Spleen (tissue), 11 donors: ENCODE measurements at regions not wholly inside any gene's neighbourhood (a gene's known extent, or its start where the extent isn't known, plus 50 kb on each side); places are given as distances from the start of the nearest gene placed in this dataset.
"Not testable (repeated sequence)": the region's sequence is repeated elsewhere in the genome, so short reads cannot be mapped to it uniquely, and the experiment has no call there.

Experiments
- DNase-seq: peaks from one replicate; pipeline ENCODE4 v3.0.0-alpha.2; 2020
- H3K27ac ChIP-seq, 8 donors: fragments of 200-600 bp; sonication (generic) in 7 of 8; 1 replicate in 4 of 8; 2 replicates in 4 of 8; pipeline versions ENCODE4 v1.5.0 to v1.8.0; 2016 to 2021; ENCODE audit warnings: inconsistent platforms in 4 of 8, mild to moderate bottlenecking in 4 of 8, moderate library complexity in 1 of 8
- H3K27me3 ChIP-seq, 7 donors: fragments of 200-600 bp; sonication (generic) in 6 of 7; replicated peaks in 1 of 7; 1 replicate in 4 of 7; 2 replicates in 3 of 7; pipeline versions ENCODE4 v1.5.0 to v1.8.0; 2016 to 2021; ENCODE audit warnings: inconsistent platforms in 3 of 7, mild to moderate bottlenecking in 1 of 7
- H3K36me3 ChIP-seq, 6 donors: fragments of 200-600 bp; sonication (generic) in 5 of 6; 1 replicate in 4 of 6; 2 replicates in 2 of 6; pipeline versions ENCODE4 v1.5.0 to v1.8.0; 2016 to 2021; ENCODE audit warnings: inconsistent platforms in 2 of 6
- H3K4me1 ChIP-seq, 6 donors: fragments of 200-600 bp; sonication (generic) in 5 of 6; 1 replicate in 3 of 6; 2 replicates in 3 of 6; pipeline versions ENCODE4 v1.5.0 to v1.8.0; 2016 to 2021; ENCODE audit warnings: inconsistent platforms in 3 of 6
- H3K4me3 ChIP-seq, 8 donors: fragments of 200-600 bp; sonication (generic) in 7 of 8; 1 replicate in 4 of 8; 2 replicates in 4 of 8; pipeline versions ENCODE4 v1.5.0 to v1.8.0; 2016 to 2021; ENCODE audit warnings: inconsistent platforms in 4 of 8, mild to moderate bottlenecking in 4 of 8, moderate library complexity in 2 of 8
- H3K9me3 ChIP-seq, 8 donors: fragments of 200-600 bp; sonication (generic) in 7 of 8; 1 replicate in 4 of 8; 2 replicates in 4 of 8; pipeline versions ENCODE4 v1.5.0 to v1.8.0; 2016 to 2021; ENCODE audit warnings: inconsistent platforms in 4 of 8
- CTCF ChIP-seq, 11 experiments: fragments of 200-600 bp in 7 of 11; fragments of 450-650 bp in 4 of 11; sonication (generic) in 4 of 11; IDR thresholded peaks in 8 of 11; conservative IDR thresholded peaks in 3 of 11; 1 replicate in 7 of 11; 2 replicates in 4 of 11; pipeline versions ENCODE4 v1.4.0 to v1.8.0; 2016 to 2021; ENCODE audit warnings: antibody characterized with exemption in 11 of 11, inconsistent platforms in 4 of 11, mild to moderate bottlenecking in 1 of 11
- POLR2A ChIP-seq, 3 donors: fragments of 450-650 bp; IDR thresholded peaks; one replicate each; pipeline ENCODE4 v1.5.1; 2017; ENCODE audit warnings: antibody characterized with exemption in 3 of 3, mild to moderate bottlenecking in 1 of 3
- POLR2AphosphoS5 ChIP-seq, 3 donors: sonication (generic); formaldehyde crosslinking; IDR thresholded peaks; one replicate each; pipeline ENCODE4 v1.5.1; 2017; ENCODE audit warnings: antibody characterized with exemption in 3 of 3
- WGBS, 5 donors: extraction: QIAGEN DNeasy Blood & Tissue Kit in 3 of 5; methylation state at CpG; one replicate each; pipeline versions ENCODE4 v1.1.5 to v1.1.7; 2013 to 2018; 5-methylcytosine and 5-hydroxymethylcytosine counted together
- intact Hi-C: fragments of 100-400 bp; cut with DNase I; formaldehyde crosslinking; loops from one replicate; pipeline ENCODE4 v1.15.0; 2023; ENCODE audit warnings: low total_unique reads
- donor health status: healthy with polysubstance abuse.
- donor health status: DM: no; HTN: no; CAD: no; lungs with moderate emphysema.
- donor health status: DM: no; HTN: no; CAD: no.
- donor health status: Bipolar disorder and iron deficiency.
- donor health status: healthy.
- donor health status: DM: no; HTN: no; CAD: no.
- donor health status: DM: yes; HTN: yes; CAD: no.

- no peak overlapping the region for H3K27ac ChIP-seq
- no peaks in the 10 kb centered on the region for H3K9me3 ChIP-seq
- 69 to 89% (median 80%) methylated on average over 1 of the region's 1 CpG for WGBS, 5 donors
- DNase-seq = no peak
- TF ChIP-seq POLR2AphosphoS5 (IDR thresholded peaks at IDR 0.05) (no peak), CTCF (IDR thresholded peaks at IDR 0.05 in 8 of 11, conservative IDR thresholded peaks at IDR 0.05 in 3 of 11) (no peak), POLR2A (IDR thresholded peaks at IDR 0.05) (no peak)
- no peaks in the 10 kb centered on the region for H3K27me3 ChIP-seq
- intact Hi-C loops = no loop called here
- no peaks in the 10 kb centered on the region for H3K4me1 ChIP-seq
- no peak overlapping the region for H3K4me3 ChIP-seq
- no peaks in the 10 kb centered on the region for H3K36me3 ChIP-seq
These were observed 624.5 kb upstream of the CHD1 start for GRCh38 chr5:99553211-99553810.

GRCh38 chr5:99544356-99544755, 615.5 kb upstream of the CHD1 start:
- no peaks in the 10 kb centered on the region for H3K36me3 ChIP-seq
- 69 to 80% (median 79%) methylated on average over 1 of the region's 1 CpG for WGBS, 5 donors

GRCh38 chr5:99543841-99544240, 615.0 kb upstream of the CHD1 start:
- no peaks in the 10 kb centered on the region for H3K4me1 ChIP-seq
- WGBS, 5 donors = 73 to 82% (median 79%) methylated on average over 4 of the region's 4 CpGs
- no peak for TF ChIP-seq CTCF (IDR thresholded peaks at IDR 0.05 in 8 of 11, conservative IDR thresholded peaks at IDR 0.05 in 3 of 11)
- no peak for TF ChIP-seq POLR2A (IDR thresholded peaks at IDR 0.05)
- TF ChIP-seq POLR2AphosphoS5 (IDR thresholded peaks at IDR 0.05) = no peak
- no peaks in the 10 kb centered on the region for H3K36me3 ChIP-seq
- no peaks in the 10 kb centered on the region for H3K9me3 ChIP-seq
- no peaks in the 10 kb centered on the region for H3K27me3 ChIP-seq
- no peak for DNase-seq
- intact Hi-C loops = no loop called here
- no peak overlapping the region for H3K4me3 ChIP-seq
- H3K27ac ChIP-seq = no peak overlapping the region

More at GRCh38 chr5:99544356-99544755, 615.5 kb upstream of the CHD1 start:
- no peak for DNase-seq
- intact Hi-C loops = no loop called here
- TF ChIP-seq POLR2A (IDR thresholded peaks at IDR 0.05) (no peak), CTCF (IDR thresholded peaks at IDR 0.05 in 8 of 11, conservative IDR thresholded peaks at IDR 0.05 in 3 of 11) (no peak), POLR2AphosphoS5 (IDR thresholded peaks at IDR 0.05) (no peak)
- Histone ChIP-seq H3K27ac (no peak overlapping the region), H3K4me3 (no peak overlapping the region), H3K4me1 (no peaks in the 10 kb centered on the region), H3K27me3 (no peaks in the 10 kb centered on the region), H3K9me3 (no peaks in the 10 kb centered on the region)

GRCh38 chr5:99534241-99534640, 605.4 kb upstream of the CHD1 start:
- DNase-seq = peak; percentile 54
- intact Hi-C loops = not testable (repeated sequence)

GRCh38 chr5:99521666-99522065, 592.9 kb upstream of the CHD1 start:
- 78 to 95% (median 92%) methylated on average over 1 of the region's 1 CpG for WGBS, 5 donors

More at GRCh38 chr5:99534241-99534640, 605.4 kb upstream of the CHD1 start:
- not testable (repeated sequence) for H3K4me1 ChIP-seq, H3K36me3 ChIP-seq, H3K27me3 ChIP-seq, H3K4me3 ChIP-seq, H3K27ac ChIP-seq, H3K9me3 ChIP-seq
- 68 to 96% (median 87%) methylated on average over 3 to 12 of the region's 13 CpGs for WGBS, 5 donors

GRCh38 chr5:99515864-99516490, 587.2 kb upstream of the CHD1 start:
- H3K9me3 ChIP-seq, intact Hi-C loops, H3K36me3 ChIP-seq, H3K4me1 ChIP-seq, H3K27me3 ChIP-seq, H3K27ac ChIP-seq, H3K4me3 ChIP-seq, DNase-seq: not testable (repeated sequence)
- 28 to 56% (median 33%) methylated on average over 4 to 6 of the region's 6 CpGs for WGBS, 5 donors

More at GRCh38 chr5:99521666-99522065, 592.9 kb upstream of the CHD1 start:
- intact Hi-C loops, H3K36me3 ChIP-seq, H3K9me3 ChIP-seq, H3K4me3 ChIP-seq, H3K4me1 ChIP-seq, H3K27ac ChIP-seq, DNase-seq, H3K27me3 ChIP-seq: not testable (repeated sequence)

- H3K27me3 ChIP-seq, DNase-seq, H3K4me1 ChIP-seq, intact Hi-C loops, H3K27ac ChIP-seq, H3K4me3 ChIP-seq, H3K36me3 ChIP-seq: not testable (repeated sequence)
- WGBS, 5 donors = 48 to 79% (median 59%) methylated on average over 1 of the region's 1 CpG
- peaks cover 0 to 30% (median 14%) of the 10 kb centered on the region in 8 donors for H3K9me3 ChIP-seq
These were observed 581.5 kb upstream of the CHD1 start for GRCh38 chr5:99510237-99510866.
